GM12878 (cell line): ENCODE measurements at regions not wholly inside any gene's neighbourhood (a gene's known extent, or its start where the extent isn't known, plus 50 kb on each side); places are given as distances from the start of the nearest gene placed in this dataset.

ENCODE experiments used
- ATAC-seq: fragments of 200-7000 bp; cut with Tn5 transposase; 3 replicates; pipeline ENCODE4 v1.9.1; 2020; ENCODE audit warnings: mild to moderate bottlenecking, moderate library complexity
- BruUV-seq: library from RNA; stranded (reverse); fragments of 400-500 nt; replicated peaks from 2 replicates; lab custom pipeline; 2021; lab: Mats Ljungman, UMichigan
- CTCF ChIA-PET: fragments of 300-600 bp; sonication (Branson Sonifier 250); formaldehyde crosslinking; extraction: SDS; loops from one replicate; lab custom pipeline; 2021; ENCODE audit warnings: inconsistent platforms; lab: Yijun Ruan, JAX
- POLR2A ChIA-PET: fragments of 350-600 bp; formaldehyde crosslinking; extraction: SDS; loops from one replicate; lab custom pipeline; 2021; ENCODE audit warnings: inconsistent platforms; lab: Charles Lee
- RAD21 ChIA-PET: fragments of 300-600 bp; sonication (Branson Sonifier 250); formaldehyde crosslinking; loops from one replicate; lab custom pipeline; 2023; ENCODE audit warnings: antibody characterized with exemption; ENCODE audit not compliant: unreplicated experiment; lab: Charles Lee
- SMC1A ChIA-PET: fragments of 300-600 bp; sonication (Branson Sonifier 250); formaldehyde crosslinking; loops from one replicate; lab custom pipeline; 2023; ENCODE audit not compliant: unreplicated experiment, uncharacterized antibody; lab: Charles Lee
- DNase-seq: peaks from one replicate; pipeline ENCODE4 v3.0.0-alpha.2; 2011; ENCODE audit warnings: low read depth, low spot score
- FAIRE-seq: peaks from 3 replicates; lab custom pipeline; 2011; peaks lifted over from hg19 to GRCh38; lab: Jason Lieb, UNC
- H2AFZ ChIP-seq: 2 replicates; pipeline ENCODE4 v1.6.0; 2011; ENCODE audit warnings: low read depth, low read length, control low read depth; ENCODE audit not compliant: control insufficient read depth
- H3K27ac ChIP-seq: 2 replicates; pipeline ENCODE4 v1.5.1; 2011; ENCODE audit warnings: control low read depth; ENCODE audit not compliant: control insufficient read depth, insufficient read depth
- H3K27me3 ChIP-seq, 2 experiments: replicated peaks in 1 of 2; 2 replicates each; pipeline versions ENCODE4 v1.6.0 to v1.6.1; 2011; ENCODE audit warnings: low read length in 1 of 2; ENCODE audit not compliant: control insufficient read depth in 2 of 2, insufficient read depth in 2 of 2
- H3K36me3 ChIP-seq, 2 experiments: 2 replicates each; pipeline ENCODE4 v1.5.1; 2011; ENCODE audit warnings: low read length in 1 of 2; ENCODE audit not compliant: control insufficient read depth in 2 of 2, insufficient read depth in 2 of 2
- H3K4me1 ChIP-seq: 2 replicates; pipeline ENCODE4 v1.6.1; 2011; ENCODE audit warnings: mild to moderate bottlenecking, low read length, moderate library complexity, mixed read lengths; ENCODE audit not compliant: control insufficient read depth, insufficient read depth
- H3K4me2 ChIP-seq: 2 replicates; pipeline ENCODE4 v1.6.0; 2011; ENCODE audit warnings: control low read depth; ENCODE audit not compliant: control insufficient read depth, insufficient read depth
- H3K4me3 ChIP-seq: fragments of 200-600 bp; sonication (generic); 2 replicates; pipeline ENCODE4 v1.5.1; 2016
- H3K79me2 ChIP-seq: 2 replicates; pipeline ENCODE4 v1.6.0; 2011; ENCODE audit warnings: low read length; ENCODE audit not compliant: control insufficient read depth, insufficient read depth
- H3K9ac ChIP-seq: 2 replicates; pipeline ENCODE4 v1.8.0; 2011; ENCODE audit warnings: low read length, control low read depth, mixed read lengths; ENCODE audit not compliant: control insufficient read depth, insufficient read depth
- H3K9me3 ChIP-seq: replicated peaks from 3 replicates; pipeline ENCODE4 v1.5.1; 2011; ENCODE audit warnings: mild to moderate bottlenecking, low read length; ENCODE audit not compliant: control insufficient read depth, insufficient read depth
- H4K20me1 ChIP-seq: 2 replicates; pipeline ENCODE4 v1.6.0; 2011; ENCODE audit not compliant: control insufficient read depth, insufficient read depth
- BRCA1 ChIP-seq: IDR thresholded peaks from 2 replicates; pipeline ENCODE4 v1.6.1; 2011; ENCODE audit warnings: low read depth, low read length, improper control_type of control experiment
- CREM ChIP-seq: IDR thresholded peaks from 2 replicates; pipeline ENCODE4 v1.6.1; 2014; ENCODE audit warnings: antibody characterized with exemption, low read depth
- JUNB ChIP-seq: IDR thresholded peaks from 2 replicates; pipeline ENCODE4 v1.6.1; 2016; ENCODE audit warnings: antibody characterized with exemption, mild to moderate bottlenecking
- NFXL1 ChIP-seq: fragments of 450-650 bp; IDR thresholded peaks from 2 replicates; pipeline ENCODE4 v1.6.1; 2017; ENCODE audit warnings: antibody characterized with exemption, mild to moderate bottlenecking, borderline replicate concordance
- POLR2AphosphoS5 ChIP-seq: IDR thresholded peaks from 2 replicates; pipeline ENCODE4 v1.6.1; 2011; ENCODE audit warnings: mild to moderate bottlenecking, low read length, inconsistent platforms
- REST ChIP-seq: IDR thresholded peaks from 2 replicates; pipeline ENCODE4 v1.6.1; 2012; ENCODE audit warnings: mild to moderate bottlenecking, low read depth, low read length
- RFX5 ChIP-seq: IDR thresholded peaks from 2 replicates; pipeline ENCODE4 v1.6.1; 2011; ENCODE audit warnings: low read depth, low read length, improper control_type of control experiment
- SPI1 ChIP-seq: IDR thresholded peaks from 2 replicates; pipeline ENCODE4 v1.6.1; 2011; ENCODE audit warnings: low read depth, mild to moderate bottlenecking, low read length, moderate library complexity, borderline replicate concordance; ENCODE audit not compliant: insufficient read depth
- TCF7 ChIP-seq: IDR thresholded peaks from 2 replicates; pipeline ENCODE4 v1.6.1; 2014; ENCODE audit warnings: antibody characterized with exemption, borderline replicate concordance
- USF1 ChIP-seq: IDR thresholded peaks from 2 replicates; pipeline ENCODE4 v1.6.1; 2011; ENCODE audit warnings: borderline replicate concordance, low read depth, mild to moderate bottlenecking, moderate library complexity, mixed read lengths, low read length; ENCODE audit not compliant: insufficient read depth; ENCODE audit errors: extremely low read length
- WRNIP1 ChIP-seq: IDR thresholded peaks from 2 replicates; pipeline ENCODE4 v1.6.1; 2011; ENCODE audit warnings: low read depth, low read length, improper control_type of control experiment, borderline replicate concordance
- ZBTB4 ChIP-seq: fragments of 450-650 bp; formaldehyde crosslinking; IDR thresholded peaks from 2 replicates; pipeline ENCODE4 v1.4.0; 2022; ENCODE audit warnings: mild to moderate bottlenecking, moderate library complexity
- WGBS: methylation state at CpG from one replicate; pipeline ENCODE4 v1.1.6; 2016; ENCODE audit warnings: low lambda C conversion rate; ENCODE audit not compliant: insufficient replicate concordance, insufficient coverage; ENCODE audit errors: missing lambda C conversion rate; 5-methylcytosine and 5-hydroxymethylcytosine counted together
- in situ Hi-C: fragments of 300-500 bp; cut with MboI; formaldehyde crosslinking; loops from 9 replicates; pipeline ENCODE4 v1.14.3; 2018; ENCODE audit warnings: mixed read lengths
- intact Hi-C: fragments of 100-400 bp; cut with micrococcal nuclease; formaldehyde crosslinking; loops from one replicate; pipeline ENCODE4 v1.14.2; 2022; ENCODE audit not compliant: unreplicated experiment

GRCh38 chr16:5323284-5324141 is 225.9 kb upstream of the EEF2KMT start (continued):
- TF ChIP-seq REST = no peak
- TF ChIP-seq RFX5 = no peak
- TF ChIP-seq BRCA1 = no peak
- no peak for TF ChIP-seq TCF7
- TF ChIP-seq SPI1 = no peak
- no peak for TF ChIP-seq NFXL1

- Histone ChIP-seq H3K9ac (no peak overlapping the region), H4K20me1 (no peaks in the 10 kb centered on the region), H3K79me2 (no peaks in the 10 kb centered on the region), H3K36me3 (no peaks in the 10 kb centered on the region), H3K9me3 (no peaks in the 10 kb centered on the region), H3K27me3 (no peaks in the 10 kb centered on the region), H2AFZ (no peak overlapping the region), H3K4me3 (no peak overlapping the region), H3K4me1 (no peaks in the 10 kb centered on the region)
- FAIRE-seq (no peak), ATAC-seq (no peak)
- RAD21 ChIA-PET = no interaction called here
- intact Hi-C loops = no loop called here
- SMC1A ChIA-PET = no interaction called here
- POLR2A ChIA-PET = no interaction called here
- no TSS peak for BruUV-seq
- in situ Hi-C loops = no loop called here
- 16% methylated on average over 4 of the region's 4 CpGs for WGBS
- CTCF ChIA-PET = no interaction called here
- TF ChIP-seq USF1 = no peak
- TF ChIP-seq JUNB = no peak
- no peak for TF ChIP-seq POLR2AphosphoS5
- TF ChIP-seq WRNIP1 = no peak
- no peak for TF ChIP-seq CREM
- TF ChIP-seq ZBTB4 = no peak
- TF ChIP-seq, all 136 proteins: peak for 0
- no peak for DNase-seq
- Histone ChIP-seq H3K27ac (no peak overlapping the region), H3K4me2 (no peak overlapping the region)
These were observed 224.3 kb upstream of the EEF2KMT start for GRCh38 chr16:5321930-5322329.
